SK-N-SH (cell line): ENCODE measurements at regions not wholly inside any gene's neighbourhood (a gene's known extent, or its start where the extent isn't known, plus 50 kb on each side); places are given as distances from the start of the nearest gene placed in this dataset.
A peak's percentile ranks its signal among the peaks of the same experiment; 100 is the strongest.

Experiments used
- CTCF ChIA-PET: fragments of 300-600, 350-600 bp; formaldehyde crosslinking; extraction: SDS; loops from one replicate; lab custom pipeline; 2021; lab: Yijun Ruan, JAX
- POLR2A ChIA-PET: fragments of 350-600 bp; sonication (Branson Sonifier 250); formaldehyde crosslinking; extraction: SDS; loops from one replicate; lab custom pipeline; 2020; ENCODE audit warnings: antibody characterized with exemption, inconsistent platforms; lab: Yijun Ruan, JAX
- DNase-seq: peaks from one replicate; pipeline ENCODE4 v3.0.0; 2012
- H2AFZ ChIP-seq: fragments of 200-600 bp; sonication (generic); 2 replicates; pipeline ENCODE4 v1.8.1; 2016; ENCODE audit warnings: antibody characterized with exemption, mild to moderate bottlenecking, low read depth
- H3F3A ChIP-seq: fragments of 200-600 bp; sonication (generic); replicated peaks from 2 replicates; pipeline ENCODE3; 2016; ENCODE audit warnings: antibody characterized with exemption, mild to moderate bottlenecking; ENCODE audit not compliant: insufficient read depth
- H3K27ac ChIP-seq, 2 experiments: fragments of 200-500 bp in 1 of 2; fragments of 200-600 bp in 1 of 2; sonication (Bioruptor generic) in 1 of 2; sonication (generic), shearing (Covaris generic) in 1 of 2; 2 replicates each; pipeline versions ENCODE4 v1.5.1 to v1.6.1; 2014 to 2016; ENCODE audit warnings: low read depth in 2 of 2, inconsistent platforms in 1 of 2, low read length in 1 of 2, mild to moderate bottlenecking in 1 of 2, mixed read lengths in 1 of 2
- H3K27me3 ChIP-seq: fragments of 200-600 bp; sonication (generic), shearing (Covaris generic); 2 replicates; pipeline ENCODE4 v1.6.1; 2016; ENCODE audit warnings: mixed run types; ENCODE audit not compliant: insufficient read depth
- H3K36me3 ChIP-seq, 2 experiments: fragments of 200-500 bp in 1 of 2; fragments of 200-600 bp in 1 of 2; sonication (Bioruptor generic) in 1 of 2; sonication (generic) in 1 of 2; replicated peaks in 1 of 2; 2 replicates each; pipeline versions ENCODE3 to v1.5.1; 2014 to 2016; ENCODE audit warnings: low read length in 1 of 2, mild to moderate bottlenecking in 1 of 2; ENCODE audit not compliant: insufficient read depth in 2 of 2, control insufficient read depth in 1 of 2
- H3K4me1 ChIP-seq, 2 experiments: fragments of 200-500 bp in 1 of 2; fragments of 200-600 bp in 1 of 2; sonication (Bioruptor generic) in 1 of 2; sonication (generic), shearing (Covaris generic) in 1 of 2; 2 replicates each; pipeline versions ENCODE4 v1.5.1 to v1.6.1; 2014 to 2016; ENCODE audit warnings: low read depth in 1 of 2, low read length in 1 of 2, mixed run types in 1 of 2; ENCODE audit not compliant: insufficient read depth in 2 of 2, control insufficient read depth in 1 of 2
- H3K4me2 ChIP-seq: fragments of 200-600 bp; sonication (generic), shearing (Covaris generic); 2 replicates; pipeline ENCODE4 v1.6.1; 2017; ENCODE audit warnings: mixed run types
- H3K4me3 ChIP-seq, 2 experiments: fragments of 200-500 bp in 1 of 2; fragments of 200-600 bp in 1 of 2; sonication (Bioruptor generic) in 1 of 2; sonication (generic), shearing (Covaris generic) in 1 of 2; 2 replicates each; pipeline versions ENCODE4 v1.5.1 to v1.8.1; 2014 to 2016; ENCODE audit warnings: low read depth in 2 of 2, inconsistent platforms in 1 of 2, low read length in 1 of 2, mild to moderate bottlenecking in 1 of 2, mixed read lengths in 1 of 2, moderate library complexity in 1 of 2
- H3K79me2 ChIP-seq: fragments of 200-600 bp; sonication (generic); 2 replicates; pipeline ENCODE4 v1.8.1; 2017; ENCODE audit warnings: mild to moderate bottlenecking; ENCODE audit not compliant: insufficient read depth
- H3K9ac ChIP-seq: fragments of 200-600 bp; sonication (generic); 2 replicates; pipeline ENCODE4 v1.6.1; 2017; ENCODE audit warnings: mixed run types
- H3K9me2 ChIP-seq: fragments of 200-600 bp; sonication (generic); 2 replicates; pipeline ENCODE4 v1.6.1; 2017; ENCODE audit warnings: mixed run types
- H3K9me3 ChIP-seq: fragments of 200-600 bp; sonication (generic); 2 replicates; pipeline ENCODE4 v1.6.1; 2017; ENCODE audit warnings: mixed run types, mild to moderate bottlenecking, moderate library complexity
- H4K20me1 ChIP-seq: fragments of 200-600 bp; sonication (generic); 2 replicates; pipeline ENCODE4 v1.6.1; 2017; ENCODE audit warnings: mild to moderate bottlenecking, mixed run types; ENCODE audit not compliant: insufficient read depth
- CHD2 ChIP-seq: fragments of 150-350 bp; IDR thresholded peaks from 2 replicates; pipeline ENCODE4 v1.6.1; 2018; ENCODE audit warnings: low read length; ENCODE audit not compliant: partially characterized antibody
- EP300 ChIP-seq, 2 experiments: IDR thresholded peaks; 2 replicates each; pipeline versions ENCODE4 v1.4.0 to v1.6.1; 2012; ENCODE audit warnings: borderline replicate concordance in 1 of 2, low read depth in 1 of 2, low read length in 1 of 2
- FOXJ3 ChIP-seq: sonication (generic); formaldehyde crosslinking; IDR thresholded peaks from 2 replicates; pipeline ENCODE4 v1.5.1; 2020; ENCODE audit warnings: mild to moderate bottlenecking, missing genetic modification reagents
- GATA2 ChIP-seq: sonication (generic); formaldehyde crosslinking; IDR thresholded peaks from 2 replicates; pipeline ENCODE4 v1.5.0; 2020; ENCODE audit warnings: mild to moderate bottlenecking, missing genetic modification reagents
- MXI1 ChIP-seq: IDR thresholded peaks from 2 replicates; pipeline ENCODE4 v1.6.1; 2012; ENCODE audit warnings: mild to moderate bottlenecking, low read depth, low read length, improper control_type of control experiment
- PBX3 ChIP-seq: IDR thresholded peaks from 2 replicates; pipeline ENCODE4; 2012
- POLR2AphosphoS5 ChIP-seq: IDR thresholded peaks from 2 replicates; pipeline ENCODE4 v1.6.1; 2012; ENCODE audit warnings: low read depth, low read length
- RCOR1 ChIP-seq: fragments of 150-350 bp; IDR thresholded peaks from 2 replicates; pipeline ENCODE4 v1.6.1; 2017; ENCODE audit warnings: antibody characterized with exemption, low read length
- REST ChIP-seq: IDR thresholded peaks from 2 replicates; pipeline ENCODE4 v1.6.1; 2012; ENCODE audit warnings: mild to moderate bottlenecking, low read depth, low read length, moderate library complexity
- TCF12 ChIP-seq: IDR thresholded peaks from 2 replicates; pipeline ENCODE4 v1.4.0; 2012
- YY1 ChIP-seq: IDR thresholded peaks from 2 replicates; pipeline ENCODE4 v1.4.0; 2012; ENCODE audit warnings: low read depth, mild to moderate bottlenecking
- TF ChIP-seq, protein P1 (sequence below): fragments of 200-600 bp; sonication (generic); IDR thresholded peaks from 2 replicates; pipeline ENCODE4 v1.6.1; 2017; ENCODE audit warnings: antibody characterized with exemption, mild to moderate bottlenecking, moderate library complexity

DNA sequence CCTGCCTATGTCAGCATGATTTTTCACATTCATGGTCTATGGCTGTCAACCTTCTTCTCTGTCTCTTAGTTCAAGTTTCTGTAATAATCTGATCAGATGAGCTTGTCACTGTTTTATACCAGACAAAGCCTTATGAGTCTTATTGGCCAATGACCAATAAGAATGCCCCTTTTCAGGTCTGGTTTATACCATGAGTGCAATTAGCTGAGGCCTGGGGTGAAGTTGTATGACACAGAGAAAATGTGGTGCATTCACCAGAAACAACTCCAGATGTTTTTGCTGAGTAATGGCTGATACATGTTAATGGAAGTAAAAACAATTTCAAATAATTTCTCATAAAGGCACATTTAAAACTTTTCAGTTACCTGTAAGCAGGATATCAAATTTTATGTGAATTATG lies 218.6 kb upstream of the CDH8 start:
- Histone ChIP-seq H3F3A (no peaks in the 10 kb centered on the region), H3K9me2 (no peaks in the 10 kb centered on the region), H3K4me1 (peaks cover 9 to 10% of the 10 kb centered on the region in 2 experiments; a peak in 3 of 4 replicates), H3K9me3 (no peaks in the 10 kb centered on the region), H3K79me2 (no peaks in the 10 kb centered on the region), H4K20me1 (no peaks in the 10 kb centered on the region), H3K4me2 (no peak overlapping the region), H3K9ac (no peak overlapping the region), H3K27ac (peak overlapping the region in 1 of 2 experiments; percentile 87; a peak in 2 of 4 replicates), H2AFZ (no peak overlapping the region), H3K36me3 (no peaks in the 10 kb centered on the region), H3K4me3 (no peak overlapping the region), H3K27me3 (no peaks in the 10 kb centered on the region)
- ChIA-PET POLR2A (no interaction called here), CTCF (interaction anchor here (0.8 to 3.5 kb wide), 7 partner anchors 18 to 1035 kb away, joined by 3 to 18 read pairs (median 6); no protein-coding TSS in a partner anchor)
- peak; percentile 58 for DNase-seq
- peak; percentile 82; the same call in 1 of the 2 replicates for TF ChIP-seq RCOR1
- peak; percentile 7 to 89; a peak in 3 of 4 replicates for TF ChIP-seq EP300 (IDR thresholded peaks at IDR 0.05; ENCODE audit: borderline replicate concordance in 1 of 2, low read depth in 1 of 2, low read length in 1 of 2)
- TF ChIP-seq REST: no peak
- peak; percentile 74 for TF ChIP-seq TCF12
- TF ChIP-seq POLR2AphosphoS5: peak; percentile 31; the same call in 1 of the 2 replicates
- peak; percentile 77 for TF ChIP-seq GATA2 (CRISPR knock-in tag)
- TF ChIP-seq PBX3: peak; percentile 27; the same call in 1 of the 2 replicates
- TF ChIP-seq, protein P1, sequence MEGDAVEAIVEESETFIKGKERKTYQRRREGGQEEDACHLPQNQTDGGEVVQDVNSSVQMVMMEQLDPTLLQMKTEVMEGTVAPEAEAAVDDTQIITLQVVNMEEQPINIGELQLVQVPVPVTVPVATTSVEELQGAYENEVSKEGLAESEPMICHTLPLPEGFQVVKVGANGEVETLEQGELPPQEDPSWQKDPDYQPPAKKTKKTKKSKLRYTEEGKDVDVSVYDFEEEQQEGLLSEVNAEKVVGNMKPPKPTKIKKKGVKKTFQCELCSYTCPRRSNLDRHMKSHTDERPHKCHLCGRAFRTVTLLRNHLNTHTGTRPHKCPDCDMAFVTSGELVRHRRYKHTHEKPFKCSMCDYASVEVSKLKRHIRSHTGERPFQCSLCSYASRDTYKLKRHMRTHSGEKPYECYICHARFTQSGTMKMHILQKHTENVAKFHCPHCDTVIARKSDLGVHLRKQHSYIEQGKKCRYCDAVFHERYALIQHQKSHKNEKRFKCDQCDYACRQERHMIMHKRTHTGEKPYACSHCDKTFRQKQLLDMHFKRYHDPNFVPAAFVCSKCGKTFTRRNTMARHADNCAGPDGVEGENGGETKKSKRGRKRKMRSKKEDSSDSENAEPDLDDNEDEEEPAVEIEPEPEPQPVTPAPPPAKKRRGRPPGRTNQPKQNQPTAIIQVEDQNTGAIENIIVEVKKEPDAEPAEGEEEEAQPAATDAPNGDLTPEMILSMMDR: no peak
- peak; percentile 53; the same call in 1 of the 2 replicates for TF ChIP-seq MXI1
- peak; percentile 54 for TF ChIP-seq CHD2
- no peak for TF ChIP-seq YY1
- 0 out of 2 replicates have a peak, but pooled peaks have one; percentile 71 for TF ChIP-seq FOXJ3 (CRISPR knock-in tag)
